Activated CD8-positive, alpha-beta memory T cell treated with anti-CD3 and anti-CD28 coated beads, Interleukin-2, amount 50 U/mL, for 4 hours (primary cell): ENCODE measurements at regions not wholly inside any gene's neighbourhood (a gene's known extent, or its start where the extent isn't known, plus 50 kb on each side); places are given as distances from the start of the nearest gene placed in this dataset.

Experiments
- DNase-seq: peaks from one replicate; pipeline ENCODE4 v3.0.0-alpha.2; 2020

DNA sequence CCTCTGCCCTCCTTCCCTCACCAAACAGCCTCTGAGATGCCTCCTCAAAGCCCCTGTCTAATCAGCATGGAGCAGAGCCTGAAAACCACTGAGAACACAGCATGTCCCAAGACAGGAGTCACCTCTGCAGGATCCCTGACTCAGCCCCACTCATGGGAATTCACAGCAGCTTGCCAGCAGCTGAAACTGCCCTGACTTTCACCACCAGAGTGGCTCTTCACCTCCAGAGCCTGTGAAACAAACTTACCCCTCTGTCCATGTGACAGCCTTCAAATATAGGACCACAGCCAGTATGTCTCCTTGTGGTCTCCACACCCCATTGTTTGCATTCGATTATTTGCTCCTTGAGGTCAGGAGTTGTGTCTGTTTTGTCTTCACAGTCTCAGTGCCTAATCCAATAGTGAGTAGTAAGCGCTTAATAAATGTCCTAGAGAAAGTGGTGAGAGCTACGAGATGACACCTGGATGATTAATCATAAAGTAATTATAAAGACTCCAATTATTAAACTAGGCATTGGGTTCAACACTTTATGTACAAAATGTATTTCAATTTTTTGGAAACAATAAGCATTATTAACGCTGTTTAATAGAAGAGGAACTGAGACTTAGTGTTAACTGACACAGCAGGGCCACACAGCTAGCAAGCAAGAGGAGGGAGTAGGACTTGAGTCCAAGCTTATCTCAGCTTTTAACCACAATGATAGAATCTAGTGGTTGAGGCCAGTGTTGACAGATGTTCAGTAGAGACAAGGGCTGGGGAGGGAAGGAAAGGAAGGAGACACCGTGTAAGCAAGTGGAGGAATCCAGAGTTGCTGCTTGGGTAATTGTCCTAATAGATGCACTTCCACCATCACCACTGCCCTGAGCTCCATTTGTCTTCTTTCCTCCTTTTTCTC, 358.7 kb upstream of the TNP1 start:
- no peak for DNase-seq

DNA sequence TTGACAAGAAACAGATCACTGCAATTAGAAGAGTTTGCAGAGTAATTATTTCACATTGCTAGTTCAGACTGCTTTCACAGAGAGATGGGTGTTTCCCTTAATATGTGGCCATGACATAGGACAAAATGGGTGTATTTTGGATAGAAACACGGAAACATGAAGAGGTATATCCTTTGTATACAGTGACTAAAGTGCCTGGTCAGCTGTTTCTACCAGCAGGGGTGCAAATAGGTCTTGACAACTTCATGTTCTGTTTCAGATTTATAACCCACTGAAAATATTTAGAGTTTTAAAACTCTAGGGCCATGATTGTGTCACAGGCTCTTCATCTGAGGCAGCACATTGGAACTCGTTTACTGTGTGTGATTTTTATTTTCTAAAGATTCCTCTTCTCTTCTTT, 357.1 kb upstream of the TNP1 start:
- DNase-seq = no peak

DNA sequence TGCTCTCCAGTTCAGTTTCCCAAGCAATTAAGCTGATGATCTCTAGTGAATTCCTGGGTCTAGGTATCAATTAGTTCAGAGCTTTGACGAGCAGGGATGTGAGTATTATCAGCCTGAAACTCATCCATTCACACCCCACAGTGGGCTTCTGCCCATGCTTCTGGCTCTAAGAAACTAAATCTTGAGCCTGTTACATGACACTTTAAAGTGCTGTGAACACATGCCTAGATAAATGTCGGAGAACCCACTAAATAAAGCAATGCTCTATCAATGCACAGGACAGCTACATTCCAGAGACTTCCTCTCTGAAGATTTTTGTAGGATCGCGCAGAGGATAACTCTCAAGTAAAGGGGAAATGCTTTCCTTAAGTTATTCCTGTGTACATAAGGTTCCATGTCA, 356.5 kb upstream of the TNP1 start:
- no peak for DNase-seq

DNA sequence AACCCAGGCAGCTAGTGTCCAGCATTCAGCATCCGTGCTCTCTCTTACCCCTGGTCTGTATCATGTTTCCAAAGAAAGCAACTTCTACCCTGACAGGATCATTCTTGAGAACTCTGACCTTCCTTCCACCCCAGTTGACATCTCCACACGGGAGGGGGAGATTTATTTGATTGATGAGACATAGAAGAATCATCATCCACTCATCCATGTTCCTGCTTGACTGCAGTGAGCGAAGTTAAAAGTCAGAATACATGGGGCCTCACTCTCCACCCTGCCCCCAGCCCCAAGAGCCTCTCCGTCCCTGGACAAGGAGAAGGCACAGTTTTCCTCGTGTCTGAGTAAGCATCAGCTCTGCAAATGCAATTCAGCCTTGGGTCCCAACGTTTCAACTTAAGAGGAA, 356.0 kb upstream of the TNP1 start:
- DNase-seq = no peak

DNA sequence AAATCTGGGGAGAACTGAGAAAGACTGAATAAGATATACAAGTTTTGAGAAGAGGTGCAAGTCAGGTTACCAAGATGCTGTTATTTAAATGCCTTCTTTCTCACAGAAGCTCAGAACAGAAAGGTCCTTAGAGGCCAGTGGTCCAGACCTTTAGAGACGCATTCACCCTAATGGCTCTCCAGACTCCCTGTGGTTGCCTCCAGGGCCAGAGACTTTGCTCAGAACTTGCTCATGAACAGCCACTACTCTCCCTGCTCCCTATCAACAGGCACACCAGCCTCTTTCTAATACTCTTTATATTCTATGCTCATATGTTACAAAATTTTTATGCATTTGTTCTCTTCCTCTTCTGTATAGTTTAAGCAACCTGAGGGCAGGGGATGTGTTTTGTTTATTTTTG, 349.0 kb upstream of the TNP1 start:
- no peak for DNase-seq

DNA sequence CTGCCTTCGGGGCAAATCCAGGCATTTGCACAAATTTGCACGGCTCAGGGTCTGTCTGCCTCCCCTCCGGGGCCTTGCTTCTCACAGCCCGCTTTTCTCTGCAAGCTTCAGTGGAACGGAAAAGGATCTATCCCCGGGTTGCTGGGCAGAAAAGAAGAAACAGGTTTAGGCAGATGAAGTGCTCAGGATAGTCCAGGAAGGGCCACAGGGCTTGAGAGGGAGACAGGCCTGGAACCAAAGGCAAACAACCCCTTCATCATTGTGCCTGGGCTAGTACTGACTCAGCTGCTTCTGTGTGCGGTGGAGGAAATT, 347.8 kb upstream of the TNP1 start:
- DNase-seq = no peak

DNA sequence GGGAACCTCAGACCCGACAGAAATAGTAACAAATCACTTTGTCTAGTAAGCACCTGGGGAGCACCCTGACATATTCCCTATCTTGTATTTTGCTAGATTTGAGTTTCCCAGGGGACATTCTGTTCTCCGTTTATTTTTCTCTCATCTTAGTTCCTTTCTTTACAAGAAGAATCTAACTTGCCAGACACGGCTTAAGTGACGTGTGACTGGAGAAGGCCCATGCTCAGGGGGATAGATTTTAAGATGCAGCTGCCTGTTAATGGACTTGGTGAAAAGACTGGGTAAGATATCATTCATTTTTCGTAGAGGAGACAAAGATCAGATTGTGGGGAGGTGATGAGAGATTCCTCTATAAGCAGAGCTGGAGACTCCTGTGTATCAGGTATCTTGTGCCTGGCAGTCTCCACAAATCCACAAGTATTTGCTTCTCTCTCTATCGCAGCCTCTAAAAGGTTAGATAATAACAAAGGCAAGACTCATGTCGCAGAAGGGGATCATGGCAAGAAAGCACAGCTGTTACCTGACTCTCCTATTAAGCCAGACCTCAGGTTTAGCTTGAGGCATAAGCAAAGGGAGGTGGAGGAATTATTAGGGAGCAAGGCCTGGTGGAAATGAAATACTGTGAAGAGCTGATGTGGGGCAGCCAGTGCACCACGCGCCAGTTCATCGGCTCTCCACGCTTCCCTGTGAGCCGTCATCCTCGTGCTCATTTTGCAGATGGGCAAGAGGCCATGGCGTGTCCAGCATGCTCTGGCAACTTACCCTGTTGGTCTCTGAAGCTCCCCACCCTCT, 347.2 kb upstream of the TNP1 start:
- no peak for DNase-seq

DNA sequence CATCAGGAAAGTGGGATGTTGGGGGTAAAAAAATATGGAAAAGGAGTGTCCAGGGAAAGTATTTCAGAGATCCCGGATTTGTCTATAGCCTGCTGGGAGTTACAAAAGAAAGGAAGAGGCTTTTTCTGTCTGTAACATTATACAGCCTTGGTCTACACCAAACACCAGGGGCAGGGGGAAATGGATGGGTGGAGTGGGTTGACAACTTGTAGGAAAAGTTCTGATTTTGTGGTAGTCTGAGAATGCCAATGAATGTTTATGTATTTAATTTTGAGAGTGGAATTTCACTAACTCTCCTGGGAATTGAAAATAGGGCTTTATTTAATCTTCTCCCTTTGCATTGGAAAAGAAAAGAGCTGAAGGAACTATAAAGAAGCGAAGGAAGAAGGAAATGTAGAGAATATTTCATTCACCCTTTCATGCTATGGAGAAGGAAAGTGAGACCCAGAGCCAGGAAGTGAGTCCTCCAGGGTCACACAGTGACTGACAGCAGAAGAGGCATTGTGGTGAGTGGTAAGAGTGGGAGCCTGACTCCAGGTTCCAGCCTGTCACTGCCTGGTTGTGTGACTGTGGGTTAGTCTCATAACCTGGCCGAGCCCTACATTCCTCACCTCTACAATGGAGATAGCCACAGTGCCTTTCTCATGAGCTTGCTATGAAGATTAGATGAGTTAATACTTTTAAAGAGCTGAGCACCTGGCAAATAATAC, 346.3 kb upstream of the TNP1 start:
- DNase-seq = no peak

DNA sequence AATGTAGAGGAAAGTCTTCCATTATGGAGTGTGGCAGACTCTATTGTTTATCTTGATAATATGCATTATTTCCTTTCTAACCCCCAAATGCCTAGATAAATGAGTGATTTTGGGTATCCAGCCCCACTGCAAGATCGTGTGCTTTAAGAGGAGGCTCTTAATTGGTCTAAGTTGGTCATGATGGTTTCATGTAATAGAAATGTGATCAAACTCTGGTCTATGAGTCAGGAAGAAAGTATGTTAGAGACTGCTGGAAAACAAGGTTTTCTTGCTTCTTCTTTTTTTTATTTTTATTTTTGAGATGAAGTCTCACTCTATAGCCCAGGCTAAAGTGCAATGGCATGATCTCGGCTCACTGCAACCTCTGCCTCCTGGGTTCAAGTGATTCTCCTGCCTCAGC, 344.5 kb upstream of the TNP1 start:
- no peak for DNase-seq

DNA sequence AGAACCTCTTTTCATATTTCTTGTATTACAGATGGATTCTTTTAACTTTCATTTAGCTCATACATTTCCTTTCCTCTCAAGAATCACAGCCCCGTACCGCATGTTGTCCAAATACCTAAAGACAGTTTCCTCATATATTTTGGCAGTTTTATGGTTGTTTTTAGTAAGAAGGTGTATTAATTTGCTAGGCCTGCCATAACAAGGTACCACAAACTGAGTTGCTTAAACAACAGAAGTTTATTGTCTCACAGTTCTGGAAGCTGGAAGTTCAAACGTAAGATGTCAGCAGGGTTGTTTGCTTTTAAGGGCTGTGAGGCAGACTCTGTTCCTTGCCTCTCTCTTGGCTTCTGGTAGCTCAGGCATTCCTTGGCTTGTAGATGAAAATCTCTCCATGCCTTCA, 343.2 kb upstream of the TNP1 start:
- DNase-seq = no peak

DNA sequence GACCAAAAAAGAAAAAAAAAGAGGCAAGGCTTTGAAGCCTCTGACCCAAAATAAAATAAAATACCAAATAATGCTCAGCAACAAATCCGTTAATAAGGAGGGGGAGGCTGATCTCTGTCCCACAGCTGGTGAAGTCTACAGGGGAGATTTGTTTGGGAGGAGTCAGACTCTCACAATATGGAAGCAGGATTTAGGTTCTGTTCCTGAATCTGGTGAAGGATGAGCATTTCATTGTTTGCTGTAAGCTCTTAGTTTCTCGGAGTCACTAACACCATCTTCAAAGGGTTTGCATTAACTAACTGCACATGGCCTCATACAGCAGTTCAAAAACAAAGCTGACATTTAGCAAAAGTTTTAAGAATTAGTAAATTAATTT, 339.4 kb upstream of the TNP1 start:
- DNase-seq = no peak

DNA sequence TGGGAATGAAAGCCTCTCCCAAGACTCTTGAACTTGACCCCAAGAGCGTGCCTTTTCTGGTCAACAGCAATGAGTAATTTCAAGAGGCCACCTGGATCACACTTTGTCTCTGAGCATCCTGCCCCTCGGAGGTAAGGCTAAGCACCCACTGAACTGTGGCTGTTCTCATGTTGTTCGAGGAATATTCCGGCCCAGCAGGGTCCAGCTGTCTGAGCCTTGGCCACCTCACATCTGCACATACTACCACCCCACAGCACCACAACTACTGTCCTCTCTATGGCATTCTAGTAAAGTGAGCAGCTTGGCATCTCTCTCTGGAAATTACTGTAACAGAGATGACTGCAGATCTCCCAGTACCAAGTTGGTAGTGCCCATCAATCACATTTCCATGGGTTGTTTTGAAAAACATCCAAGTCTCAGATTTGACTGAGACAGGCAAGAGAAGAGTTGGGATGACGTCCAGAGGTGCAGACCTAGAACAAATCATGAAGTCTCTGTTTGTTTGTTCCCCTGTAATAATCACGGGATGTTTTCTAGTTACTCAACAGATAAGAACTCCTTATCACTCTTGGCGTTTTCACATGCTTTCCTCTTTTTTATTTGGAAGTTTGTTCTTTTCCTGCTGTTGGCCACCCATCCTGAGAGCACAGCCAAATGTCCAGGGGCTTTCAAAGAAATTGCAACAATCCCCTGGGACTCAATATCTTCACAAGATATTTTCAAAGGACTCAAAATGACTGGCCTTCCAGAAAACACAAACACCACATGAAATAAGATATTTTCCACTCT, 336.0 kb upstream of the TNP1 start:
- DNase-seq = no peak

DNA sequence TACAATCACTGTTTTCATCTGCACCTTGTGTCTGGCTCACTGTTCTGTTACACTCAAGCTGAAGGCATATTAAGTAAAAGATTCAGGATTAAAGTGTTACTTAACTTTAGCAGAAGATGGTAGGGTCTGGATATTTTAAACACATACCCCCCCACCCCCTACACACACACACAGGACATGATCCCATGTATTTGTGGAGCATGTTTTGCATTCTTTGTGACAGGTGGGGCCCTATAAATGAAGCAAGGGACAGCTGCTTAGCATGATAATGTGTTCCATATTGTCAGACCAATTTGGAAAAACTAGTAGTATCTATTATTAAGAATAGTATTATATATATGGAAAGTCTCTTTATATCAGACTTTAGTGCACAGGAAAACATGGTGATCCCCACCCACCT, 335.2 kb upstream of the TNP1 start:
- no peak for DNase-seq

DNA sequence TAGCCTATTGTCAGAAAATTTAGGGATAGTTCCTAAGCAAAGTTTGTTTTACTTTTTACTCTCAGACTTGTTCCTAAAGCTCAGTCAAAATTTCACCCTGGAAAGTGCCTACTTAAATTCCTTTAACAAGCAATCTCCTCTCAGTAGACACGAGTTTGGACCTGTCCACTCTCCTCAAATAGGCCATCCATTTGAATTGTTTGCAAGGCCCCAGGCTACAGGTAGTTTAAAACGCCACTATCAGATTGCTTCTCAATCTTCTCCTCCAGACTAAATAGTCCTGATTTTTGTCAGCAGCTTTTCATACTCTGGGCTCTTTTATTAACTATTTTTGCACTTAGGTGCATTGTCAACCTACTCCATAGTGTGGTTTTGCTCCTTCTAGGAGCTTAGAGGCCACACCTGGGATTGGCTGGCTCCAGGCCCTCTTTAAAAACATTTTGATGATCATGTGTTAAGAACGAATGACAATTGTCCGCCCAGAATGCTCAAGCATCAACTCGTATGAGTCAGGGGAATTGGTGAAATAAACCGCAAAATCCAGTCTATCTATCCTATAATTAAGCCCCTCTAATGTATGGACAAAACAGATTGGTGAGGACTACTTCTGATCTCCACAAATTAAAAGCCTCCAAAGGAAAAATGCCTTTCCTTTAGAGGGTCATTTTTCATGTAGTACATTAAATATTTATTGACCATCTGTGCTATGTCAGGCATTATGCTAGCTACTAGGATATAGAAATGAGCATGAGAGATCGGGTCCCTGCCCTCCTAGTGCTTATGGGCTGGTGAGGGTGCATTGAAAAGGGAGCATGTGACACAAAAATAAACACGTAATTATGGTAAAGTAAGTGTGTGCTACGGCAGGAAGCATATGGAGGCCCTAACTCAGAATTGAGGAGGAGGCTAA, 333.8 kb upstream of the TNP1 start:
- no peak for DNase-seq

DNA sequence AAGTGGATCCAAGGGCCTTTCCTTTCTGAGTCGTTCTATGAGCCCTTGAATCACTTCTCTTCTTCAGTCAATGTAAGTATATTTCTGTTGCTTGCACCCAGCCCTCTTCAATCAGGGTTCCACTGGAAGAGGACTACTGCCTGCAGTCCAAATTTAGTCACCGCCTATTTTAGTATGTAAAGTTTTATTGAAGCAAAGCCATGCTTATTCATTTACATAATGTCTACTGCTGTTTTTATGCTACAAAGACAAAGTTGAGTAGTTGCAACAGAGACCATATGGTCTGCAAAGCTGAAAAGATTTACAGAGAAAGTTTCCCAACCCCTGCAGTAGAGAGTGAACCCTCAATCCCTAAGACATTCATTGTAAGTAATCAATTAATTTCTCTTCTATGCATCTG, 332.5 kb upstream of the TNP1 start:
- DNase-seq = no peak

DNA sequence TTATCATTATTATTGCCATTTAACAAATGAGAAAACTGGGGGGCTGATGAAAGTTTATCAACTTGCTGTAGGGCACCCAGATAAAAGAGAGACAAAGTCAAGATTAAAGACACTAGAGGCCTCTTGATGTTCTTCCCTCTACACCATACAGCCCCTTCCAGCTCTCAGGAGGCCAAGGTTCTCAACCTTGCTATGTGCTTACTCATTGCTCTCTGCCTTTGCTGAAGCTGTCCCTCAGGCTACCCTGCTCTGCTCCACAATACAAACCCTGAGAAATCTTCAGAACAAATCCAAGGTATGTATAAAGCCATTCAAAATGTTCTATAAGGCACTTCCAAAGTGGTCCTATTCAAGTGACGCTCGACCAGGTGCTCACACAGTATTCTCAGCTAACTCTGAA, 329.9 kb upstream of the TNP1 start:
- DNase-seq = no peak

DNA sequence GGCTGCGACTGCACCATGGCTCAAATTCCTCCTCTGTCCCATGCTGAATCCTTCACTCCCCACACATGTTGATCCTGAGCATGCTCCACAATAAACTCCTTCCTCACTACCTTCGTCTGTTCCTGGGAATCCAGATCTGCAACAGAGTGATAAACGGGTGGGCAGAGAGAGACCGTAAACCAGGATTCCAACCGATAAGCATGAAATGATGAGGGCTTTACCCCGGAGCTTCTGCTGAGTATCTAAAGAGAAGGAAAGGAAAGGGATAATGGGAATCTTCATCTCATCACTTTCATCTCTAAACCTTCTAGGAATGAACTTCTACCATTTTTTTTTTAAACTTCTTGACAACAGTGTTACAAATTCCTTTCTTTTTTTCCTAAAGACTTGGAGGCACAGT, 329.3 kb upstream of the TNP1 start:
- no peak for DNase-seq

DNA sequence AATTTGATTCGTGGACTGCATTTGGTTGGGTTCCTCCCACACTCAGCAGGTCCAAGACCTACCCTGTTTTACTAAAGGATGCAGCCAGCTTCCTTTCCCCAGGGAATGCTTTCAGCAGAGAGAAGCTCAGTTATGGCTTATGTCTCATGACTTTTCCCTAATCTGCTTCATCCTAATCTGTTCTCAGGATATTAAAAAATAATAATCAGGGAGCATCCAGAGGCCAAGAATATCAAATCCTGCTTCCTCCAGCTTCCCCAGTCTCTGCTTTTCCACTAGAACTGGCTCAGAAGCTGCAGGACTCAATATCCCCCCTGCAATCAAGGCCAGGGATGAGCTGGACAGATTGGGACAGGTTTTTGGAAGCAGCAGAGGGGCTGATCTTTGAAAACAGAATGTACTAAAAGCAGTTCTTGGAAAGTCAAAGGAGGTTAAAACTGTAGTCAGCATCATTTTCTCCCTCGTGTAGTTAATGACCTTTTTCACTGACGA, 326.9 kb upstream of the TNP1 start:
- DNase-seq = no peak

DNA sequence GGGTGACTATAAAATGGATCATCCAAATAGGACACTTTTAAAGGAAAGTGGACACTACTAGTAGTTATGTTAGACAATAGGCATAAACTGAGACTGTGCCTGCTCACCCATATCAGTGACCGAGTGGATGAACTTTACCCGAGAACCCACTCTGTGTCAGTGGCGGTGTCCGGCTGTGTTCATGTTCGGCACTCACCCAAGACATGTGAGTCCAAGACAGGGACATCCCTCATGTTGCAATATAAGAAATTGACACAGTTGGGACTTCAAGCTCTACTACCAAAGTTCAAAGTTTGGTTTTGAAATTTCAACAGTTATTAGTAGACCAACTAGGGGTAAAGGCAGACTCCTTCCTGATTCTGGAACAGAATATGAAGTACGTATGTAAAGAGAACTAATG, 326.3 kb upstream of the TNP1 start:
- DNase-seq = no peak

DNA sequence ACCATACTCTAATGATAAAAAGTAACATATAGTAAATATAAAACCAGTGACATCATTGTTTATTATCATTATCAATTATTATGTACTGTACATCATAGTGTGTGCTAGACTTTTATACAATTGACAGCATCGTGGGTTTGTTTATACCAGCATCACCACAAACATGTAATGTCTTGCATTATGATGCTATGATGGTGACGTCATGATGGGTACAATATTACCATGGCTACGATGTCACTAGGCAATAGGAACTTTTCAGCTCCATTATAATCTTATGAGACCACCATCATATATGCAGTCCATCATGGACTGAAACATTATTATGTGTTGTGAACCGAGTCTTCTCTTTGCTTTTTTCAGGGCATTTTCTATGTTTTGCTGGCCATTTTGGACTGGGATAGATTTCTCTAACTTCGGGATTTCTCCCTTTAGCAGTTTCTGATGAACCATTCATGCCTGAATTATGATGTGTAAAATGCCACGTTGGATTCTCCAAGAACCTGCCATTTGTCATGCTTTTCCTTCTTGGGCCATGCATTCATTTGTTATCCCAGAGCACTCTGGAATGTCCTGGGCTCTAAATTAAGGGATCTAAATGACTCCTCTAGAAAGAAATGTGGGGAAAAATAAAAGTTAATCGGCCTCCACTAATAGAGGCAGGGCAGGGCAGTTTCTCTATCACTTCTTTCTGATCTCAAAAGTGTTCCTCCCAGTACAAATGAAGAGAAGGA, 325.6 kb upstream of the TNP1 start:
- DNase-seq = no peak

DNA sequence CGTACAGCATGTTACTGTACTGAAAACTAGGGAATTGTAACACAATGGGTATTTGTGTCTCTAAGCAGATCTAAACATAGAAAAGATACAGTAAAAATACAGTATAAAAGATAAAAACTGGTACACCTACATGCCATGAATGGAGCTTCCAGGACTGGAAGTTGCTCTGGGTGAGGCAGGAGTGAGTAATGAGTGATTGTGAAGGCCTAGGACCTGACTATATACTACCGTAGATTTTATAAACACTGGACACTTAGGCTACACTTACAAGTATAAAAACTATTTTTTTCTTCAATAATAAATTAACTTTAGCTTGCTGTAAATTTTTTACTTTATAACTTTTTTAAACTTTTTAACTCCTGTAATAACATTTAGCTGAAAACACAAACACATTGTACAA, 324.4 kb upstream of the TNP1 start:
- no peak for DNase-seq
